ENCODE measurements at regions not wholly inside any gene's neighbourhood (a gene's known extent, or its start where the extent isn't known, plus 50 kb on each side); places are given as distances from the start of the nearest gene placed in this dataset.
"Not testable (repeated sequence)": the region's sequence is repeated elsewhere in the genome, so short reads cannot be mapped to it uniquely, and the experiment has no call there.

- no peak for DNase-seq
Measured at GRCh38 chr12:33834672-33835071, 187.6 kb upstream of the ALG10 start.

DNA sequence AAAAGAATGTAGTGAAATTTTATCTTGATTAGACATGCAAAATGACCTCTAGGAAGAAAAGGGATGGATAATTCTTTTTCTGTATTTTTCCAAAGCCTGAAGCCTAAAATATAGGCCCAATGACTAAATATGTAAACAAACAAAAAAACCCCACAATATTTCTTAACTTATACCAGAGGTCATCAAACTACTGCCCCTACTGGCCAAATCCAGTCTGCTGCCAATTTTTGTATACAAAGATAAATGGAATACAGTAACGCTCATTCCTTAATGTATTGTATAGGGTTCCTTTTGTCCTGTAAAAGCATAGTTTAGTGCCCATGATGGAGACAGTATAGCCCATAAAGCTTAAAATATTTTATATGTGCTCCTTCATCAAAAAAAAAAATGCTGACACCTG lies 145.7 kb upstream of the ALG10 start:
- DNase-seq = no peak

- DNase-seq = no peak
Measured at GRCh38 chr12:33892425-33892824, 129.9 kb upstream of the ALG10 start.

GRCh38 chr12:33920460-33920859 lies 101.8 kb upstream of the ALG10 start:
- DNase-seq = not testable (repeated sequence)

GRCh38 chr12:33926095-33926494 lies 96.2 kb upstream of the ALG10 start:
- no peak for DNase-seq

DNA sequence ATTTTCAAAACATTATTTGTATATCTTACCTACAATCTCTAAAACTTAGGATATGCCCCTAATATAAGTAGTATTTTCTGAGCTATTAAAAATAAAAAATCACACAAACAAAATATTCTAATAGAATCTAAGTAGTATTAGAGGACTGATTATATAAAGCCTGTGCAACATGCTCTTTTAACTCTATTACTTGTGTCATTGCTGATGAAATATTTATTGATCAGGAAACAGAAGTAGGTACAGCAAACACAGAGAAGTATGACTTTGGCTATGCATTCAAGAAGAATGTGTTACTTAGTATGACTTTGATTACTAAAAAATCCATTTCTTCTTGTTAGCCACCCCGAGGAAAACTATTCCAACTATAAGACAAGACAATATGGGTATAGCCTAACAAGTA lies 84.6 kb upstream of the ALG10 start:
- DNase-seq = not testable (repeated sequence)

DNA sequence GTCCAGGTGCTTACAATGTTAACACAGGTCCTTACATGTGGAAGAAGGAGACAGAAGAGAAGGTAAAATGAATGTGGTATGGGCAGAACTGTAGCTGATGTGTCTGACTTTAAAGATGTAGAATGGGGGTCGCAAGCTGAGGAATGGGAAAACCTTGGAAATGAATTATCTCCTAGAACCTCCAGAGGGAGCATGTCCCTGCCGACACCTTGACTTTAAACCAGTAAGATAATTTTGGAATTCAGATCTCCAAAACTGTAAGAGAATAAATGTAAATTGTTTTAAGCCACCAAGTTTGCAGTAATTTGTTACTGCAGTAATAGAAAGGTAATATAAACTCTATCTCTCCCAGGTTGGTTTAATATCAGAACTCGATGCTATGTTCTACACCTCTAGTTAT lies 80.1 kb upstream of the ALG10 start:
- DNase-seq = no peak

DNA sequence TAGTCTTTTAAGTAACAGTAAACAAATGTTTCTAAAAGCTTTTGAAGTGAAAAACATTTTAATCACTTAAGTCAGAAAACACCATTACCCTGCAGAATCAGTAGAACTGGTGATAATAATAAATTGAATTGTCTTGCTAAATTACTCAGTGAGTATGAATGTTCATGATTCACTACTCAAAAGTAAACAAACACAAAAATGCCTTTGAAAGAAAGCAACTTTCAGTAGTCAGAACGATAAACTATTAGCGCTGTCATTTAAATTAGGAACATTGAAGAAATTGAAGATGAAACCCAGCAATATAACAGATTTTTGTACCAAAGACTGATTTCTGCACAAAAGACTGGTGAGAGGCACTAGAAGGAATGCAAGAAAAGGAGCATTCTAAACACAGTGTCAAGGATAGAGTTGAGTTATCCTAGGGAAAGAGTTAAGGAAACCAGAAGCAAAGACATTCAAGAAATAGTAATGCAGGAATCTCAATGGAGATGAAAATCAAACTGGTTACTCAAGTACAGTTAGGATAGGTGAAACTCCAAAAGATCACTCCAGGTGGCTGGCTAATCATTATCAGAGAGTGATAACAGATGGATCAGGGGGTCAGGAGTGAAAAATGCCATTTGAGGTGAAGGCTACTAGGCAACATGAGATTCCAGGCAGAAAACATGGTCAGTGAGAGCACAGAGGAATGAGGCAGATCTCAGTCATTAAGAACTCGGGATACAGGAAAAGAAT lies 77.4 kb upstream of the ALG10 start:
- no peak for DNase-seq

GRCh38 chr12:33945438-33945784 lies 76.9 kb upstream of the ALG10 start:
- no peak for DNase-seq

- not testable (repeated sequence) for DNase-seq
Measured at GRCh38 chr12:33966219-33966618, 56.1 kb upstream of the ALG10 start.

GRCh38 chr12:33967760-33968159 lies 54.5 kb upstream of the ALG10 start:
- no peak for DNase-seq
